OCI-LY3 (cell line): ENCODE measurements at regions not wholly inside any gene's neighbourhood (a gene's known extent, or its start where the extent isn't known, plus 50 kb on each side); places are given as distances from the start of the nearest gene placed in this dataset.

Experiments
- H2AFZ ChIP-seq: fragments of 200-600, 300-600 bp; shearing (Covaris generic); 2 replicates; pipeline ENCODE4 v1.6.0; 2014; ENCODE audit warnings: antibody characterized with exemption, low read depth, low read length
- H3K27ac ChIP-seq: fragments of 200-600, 300-600 bp; sonication (generic); 2 replicates; pipeline ENCODE4 v1.5.1; 2014; ENCODE audit warnings: mild to moderate bottlenecking, low read length, moderate library complexity, mixed read lengths
- H3K27me3 ChIP-seq: fragments of 200-600, 300-600 bp; sonication (generic); 2 replicates; pipeline ENCODE4 v1.6.1; 2014; ENCODE audit warnings: low read depth, low read length, mixed read lengths
- H3K36me3 ChIP-seq: fragments of 200-600, 300-600 bp; sonication (generic); replicated peaks from 2 replicates; pipeline ENCODE3; 2014; ENCODE audit warnings: low read depth, low read length, mixed read lengths
- H3K4me1 ChIP-seq: fragments of 300-600, 200-600 bp; sonication (generic); 2 replicates; pipeline ENCODE4 v1.6.1; 2014; ENCODE audit warnings: low read length, mixed read lengths
- H3K4me2 ChIP-seq: fragments of 200-600, 300-600 bp; sonication (generic); 2 replicates; pipeline ENCODE4 v1.6.1; 2014; ENCODE audit warnings: low read length, mixed read lengths
- H3K4me3 ChIP-seq: fragments of 300-600, 200-600 bp; sonication (generic); 2 replicates; pipeline ENCODE4 v1.5.1; 2014; ENCODE audit warnings: antibody characterized with exemption, mild to moderate bottlenecking, low read length, moderate library complexity
- H3K79me2 ChIP-seq: fragments of 300-600, 200-600 bp; shearing (Covaris generic); 2 replicates; pipeline ENCODE4 v1.6.1; 2014; ENCODE audit warnings: mild to moderate bottlenecking, low read length, mixed read lengths
- H3K9ac ChIP-seq: fragments of 300-600, 200-600 bp; shearing (Covaris generic); 2 replicates; pipeline ENCODE4 v1.6.0; 2014; ENCODE audit warnings: mild to moderate bottlenecking, low read length, moderate library complexity
- H3K9me3 ChIP-seq: fragments of 200-600, 300-600 bp; shearing (Covaris generic); 2 replicates; pipeline ENCODE4 v1.6.1; 2014; ENCODE audit warnings: low read length, mixed read lengths; ENCODE audit not compliant: insufficient read depth
- H4K20me1 ChIP-seq: fragments of 200-600, 300-600 bp; sonication (generic); 2 replicates; pipeline ENCODE4 v1.6.1; 2016; ENCODE audit warnings: low read length, mixed read lengths; ENCODE audit not compliant: insufficient read depth
- CTCF ChIP-seq: fragments of 200-600, 300-600 bp; sonication (generic); IDR thresholded peaks from 2 replicates; pipeline ENCODE4 v1.5.1; 2014; ENCODE audit warnings: antibody characterized with exemption, low read length, low read depth
- EZH2phosphoT487 ChIP-seq: fragments of 200-600 bp; shearing (Covaris generic); IDR thresholded peaks from 2 replicates; pipeline ENCODE4 v1.6.1; 2018; ENCODE audit warnings: antibody characterized with exemption, mixed run types, low read depth

GRCh38 chr7:156178857-156179256 lies 366.6 kb upstream of the SHH start:
- no peak overlapping the region for H2AFZ ChIP-seq
- no peak overlapping the region for H3K27ac ChIP-seq
- H4K20me1 ChIP-seq: no peaks in the 10 kb centered on the region
- TF ChIP-seq CTCF (no peak), EZH2phosphoT487 (no peak)
- no peak overlapping the region for H3K4me3 ChIP-seq
- no peaks in the 10 kb centered on the region for H3K9me3 ChIP-seq
- H3K36me3 ChIP-seq: no peaks in the 10 kb centered on the region
- H3K4me2 ChIP-seq: no peak overlapping the region
- no peaks in the 10 kb centered on the region for H3K79me2 ChIP-seq
- H3K4me1 ChIP-seq: no peaks in the 10 kb centered on the region
- H3K27me3 ChIP-seq: peaks cover 6% of the 10 kb centered on the region; the same call in 1 of the 2 replicates
- H3K9ac ChIP-seq: no peak overlapping the region

GRCh38 chr7:156178214-156178613 lies 366.0 kb upstream of the SHH start:
- no peaks in the 10 kb centered on the region for H3K79me2 ChIP-seq
- H3K36me3 ChIP-seq: no peaks in the 10 kb centered on the region
- no peak overlapping the region for H2AFZ ChIP-seq
- H3K4me3 ChIP-seq: no peak overlapping the region
- no peak overlapping the region for H3K9ac ChIP-seq
- peaks cover 6% of the 10 kb centered on the region; the same call in 1 of the 2 replicates for H3K27me3 ChIP-seq
- H3K4me1 ChIP-seq: no peaks in the 10 kb centered on the region
- H3K4me2 ChIP-seq: no peak overlapping the region
- no peaks in the 10 kb centered on the region for H4K20me1 ChIP-seq
- H3K9me3 ChIP-seq: no peaks in the 10 kb centered on the region
- TF ChIP-seq CTCF: no peak
- TF ChIP-seq EZH2phosphoT487: no peak
- H3K27ac ChIP-seq: no peak overlapping the region

GRCh38 chr7:156177422-156178055 lies 365.3 kb upstream of the SHH start:
- no peak for TF ChIP-seq EZH2phosphoT487
- no peak for TF ChIP-seq CTCF
- no peaks in the 10 kb centered on the region for H3K4me1 ChIP-seq
- H3K4me3 ChIP-seq: no peak overlapping the region
- H3K27me3 ChIP-seq: peaks cover 5% of the 10 kb centered on the region; the same call in 1 of the 2 replicates
- H3K9me3 ChIP-seq: no peaks in the 10 kb centered on the region
- no peak overlapping the region for H2AFZ ChIP-seq
- H3K27ac ChIP-seq: no peak overlapping the region
- no peaks in the 10 kb centered on the region for H4K20me1 ChIP-seq
- H3K36me3 ChIP-seq: no peaks in the 10 kb centered on the region
- H3K9ac ChIP-seq: no peak overlapping the region
- no peaks in the 10 kb centered on the region for H3K79me2 ChIP-seq
- no peak overlapping the region for H3K4me2 ChIP-seq

GRCh38 chr7:156176039-156176438 lies 363.8 kb upstream of the SHH start:
- TF ChIP-seq CTCF (no peak), EZH2phosphoT487 (no peak)
- H3K79me2 ChIP-seq: no peaks in the 10 kb centered on the region
- no peaks in the 10 kb centered on the region for H3K36me3 ChIP-seq
- no peak overlapping the region for H3K27ac ChIP-seq
- no peak overlapping the region for H2AFZ ChIP-seq
- 0 out of 2 replicates have a peak, but pooled peaks cover 3% of the 10 kb centered on the region for H3K27me3 ChIP-seq
- no peak overlapping the region for H3K9ac ChIP-seq
- H3K9me3 ChIP-seq: no peaks in the 10 kb centered on the region
- no peak overlapping the region for H3K4me3 ChIP-seq
- H3K4me1 ChIP-seq: no peaks in the 10 kb centered on the region
- H4K20me1 ChIP-seq: no peaks in the 10 kb centered on the region
- H3K4me2 ChIP-seq: no peak overlapping the region
